MM.1S (cell line): ENCODE measurements at regions not wholly inside any gene's neighbourhood (a gene's known extent, or its start where the extent isn't known, plus 50 kb on each side); places are given as distances from the start of the nearest gene placed in this dataset.

ENCODE experiments used
- EZH2phosphoT487 ChIP-seq: fragments of 300-600 bp; sonication (generic); IDR thresholded peaks from 2 replicates; pipeline ENCODE4 v1.6.1; 2018; ENCODE audit warnings: antibody characterized with exemption, low read length
- TF ChIP-seq, protein P1 (sequence below): fragments of 300-600 bp; sonication (generic); IDR thresholded peaks from 2 replicates; pipeline ENCODE4 v1.5.1; 2016; ENCODE audit warnings: antibody characterized with exemption, low read length, mixed read lengths

DNA sequence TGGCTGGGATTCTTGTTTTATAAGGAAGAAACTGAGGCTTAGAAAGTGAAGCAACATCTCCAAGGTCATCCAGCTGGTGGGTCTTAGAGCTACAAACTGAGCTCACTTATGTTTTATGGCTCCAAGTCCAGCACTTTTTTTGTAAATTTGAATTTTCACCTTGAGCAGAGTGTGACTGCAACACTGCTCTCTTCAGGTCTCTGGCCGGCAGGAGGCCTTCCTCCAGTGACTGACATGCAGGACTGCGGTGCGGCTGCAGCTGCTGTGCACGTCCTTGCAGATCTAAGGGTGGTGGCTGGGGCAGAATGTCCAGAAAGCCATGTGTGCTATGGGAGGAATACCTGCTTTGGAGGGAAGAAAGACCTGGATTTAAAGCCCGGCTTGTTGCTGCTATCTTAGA, 284.2 kb upstream of the POU3F1 start:
- TF ChIP-seq, protein P1, sequence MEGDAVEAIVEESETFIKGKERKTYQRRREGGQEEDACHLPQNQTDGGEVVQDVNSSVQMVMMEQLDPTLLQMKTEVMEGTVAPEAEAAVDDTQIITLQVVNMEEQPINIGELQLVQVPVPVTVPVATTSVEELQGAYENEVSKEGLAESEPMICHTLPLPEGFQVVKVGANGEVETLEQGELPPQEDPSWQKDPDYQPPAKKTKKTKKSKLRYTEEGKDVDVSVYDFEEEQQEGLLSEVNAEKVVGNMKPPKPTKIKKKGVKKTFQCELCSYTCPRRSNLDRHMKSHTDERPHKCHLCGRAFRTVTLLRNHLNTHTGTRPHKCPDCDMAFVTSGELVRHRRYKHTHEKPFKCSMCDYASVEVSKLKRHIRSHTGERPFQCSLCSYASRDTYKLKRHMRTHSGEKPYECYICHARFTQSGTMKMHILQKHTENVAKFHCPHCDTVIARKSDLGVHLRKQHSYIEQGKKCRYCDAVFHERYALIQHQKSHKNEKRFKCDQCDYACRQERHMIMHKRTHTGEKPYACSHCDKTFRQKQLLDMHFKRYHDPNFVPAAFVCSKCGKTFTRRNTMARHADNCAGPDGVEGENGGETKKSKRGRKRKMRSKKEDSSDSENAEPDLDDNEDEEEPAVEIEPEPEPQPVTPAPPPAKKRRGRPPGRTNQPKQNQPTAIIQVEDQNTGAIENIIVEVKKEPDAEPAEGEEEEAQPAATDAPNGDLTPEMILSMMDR: no peak
- TF ChIP-seq EZH2phosphoT487: no peak
